Stomach (tissue), 8 donors: ENCODE measurements at regions not wholly inside any gene's neighbourhood (a gene's known extent, or its start where the extent isn't known, plus 50 kb on each side); places are given as distances from the start of the nearest gene placed in this dataset.

Experiments
- DNase-seq, 2 donors: peaks; one replicate each; pipeline versions ENCODE4 v3.0.0 to v3.0.0-alpha.2; 2013 to 2019
- H3K27ac ChIP-seq, 5 donors: fragments of 200-600 bp in 4 of 5; sonication (generic) in 4 of 5; one replicate each; pipeline ENCODE4 v1.5.1; 2013 to 2019; ENCODE audit warnings: mild to moderate bottlenecking in 1 of 5, moderate library complexity in 1 of 5
- H3K27me3 ChIP-seq, 3 donors: fragments of 200-600 bp; sonication (generic); one replicate each; pipeline ENCODE4 v1.5.1; 2017 to 2019; ENCODE audit warnings: mixed run types in 1 of 3
- H3K36me3 ChIP-seq, 4 donors: fragments of 200-600 bp; sonication (generic); 1 replicate in 3 of 4; 2 replicates in 1 of 4; pipeline ENCODE4 v1.5.1; 2016 to 2019
- H3K4me1 ChIP-seq, 4 donors: fragments of 200-600 bp; sonication (generic); one replicate each; pipeline ENCODE4 v1.5.1; 2016 to 2019
- H3K4me3 ChIP-seq, 4 donors: fragments of 200-600 bp; sonication (generic) in 3 of 4; one replicate each; pipeline ENCODE4 v1.5.1; 2016 to 2019; ENCODE audit warnings: mild to moderate bottlenecking in 1 of 4
- H3K9me3 ChIP-seq, 4 donors: fragments of 200-600 bp; sonication (generic); one replicate each; pipeline ENCODE4 v1.5.1; 2016 to 2019
- EP300 ChIP-seq: sonication (generic); formaldehyde crosslinking; IDR thresholded peaks from one replicate; pipeline ENCODE4 v1.6.1; 2017; ENCODE audit warnings: antibody characterized with exemption
- POLR2A ChIP-seq, 4 donors: fragments of 450-650 bp; IDR thresholded peaks; one replicate each; pipeline ENCODE4 v1.6.1; 2016; ENCODE audit warnings: antibody characterized with exemption in 4 of 4, control low read depth in 2 of 4, mild to moderate bottlenecking in 1 of 4, moderate library complexity in 1 of 4
- POLR2AphosphoS5 ChIP-seq, 3 donors: sonication (generic); formaldehyde crosslinking; IDR thresholded peaks; one replicate each; pipeline ENCODE4 v1.6.1; 2016; ENCODE audit warnings: antibody characterized with exemption in 3 of 3
- WGBS, 5 donors: extraction: QIAGEN DNeasy Blood & Tissue Kit in 3 of 5; methylation state at CpG; one replicate each; pipeline versions ENCODE4 v1.1.5 to v1.1.7; 2013 to 2018; 5-methylcytosine and 5-hydroxymethylcytosine counted together
- intact Hi-C: fragments of 100-400 bp; cut with DNase I; formaldehyde crosslinking; loops from one replicate; pipeline ENCODE4 v1.15.1; 2023; ENCODE audit warnings: low total_unique reads
- TF ChIP-seq, protein P1 (sequence below), 7 experiments: fragments of 450-650 bp in 4 of 7; fragments of 200-600 bp in 3 of 7; sonication (generic) in 3 of 7; IDR thresholded peaks; one replicate each; pipeline ENCODE4 v1.5.1; 2016 to 2019; ENCODE audit warnings: antibody characterized with exemption in 7 of 7, control low read depth in 2 of 7, mild to moderate bottlenecking in 1 of 7
- donor health status: healthy with polysubstance abuse.
- donor health status: Bipolar disorder and iron deficiency.
- donor health status: healthy.

DNA sequence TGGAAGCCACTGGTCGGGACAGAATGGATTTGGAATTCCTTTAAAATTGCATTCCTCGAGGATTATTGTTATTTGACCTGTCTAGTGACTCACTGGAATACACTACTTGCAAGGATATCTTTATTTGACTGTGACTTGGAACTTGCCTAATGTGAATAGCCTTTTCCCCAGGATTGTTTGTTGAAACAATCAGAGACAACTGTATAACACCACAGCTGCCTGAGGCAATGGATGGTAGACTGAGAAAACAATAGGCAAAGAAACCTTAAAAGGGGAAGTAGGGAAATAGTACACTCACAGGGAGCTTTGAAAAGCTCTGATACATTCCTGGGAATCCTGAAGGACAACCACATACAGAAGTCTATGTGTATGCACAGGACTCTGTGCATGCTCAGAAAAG, 465.3 kb downstream of the BMP2 start:
- H3K4me3 ChIP-seq = no peak overlapping the region
- 58 to 74% (median 73%) methylated on average over 2 of the region's 2 CpGs for WGBS, 5 donors
- no peaks in the 10 kb centered on the region for H3K4me1 ChIP-seq
- DNase-seq = no peak
- TF ChIP-seq POLR2A (IDR thresholded peaks at IDR 0.05) = no peak
- TF ChIP-seq EP300 = no peak
- TF ChIP-seq, protein P1, sequence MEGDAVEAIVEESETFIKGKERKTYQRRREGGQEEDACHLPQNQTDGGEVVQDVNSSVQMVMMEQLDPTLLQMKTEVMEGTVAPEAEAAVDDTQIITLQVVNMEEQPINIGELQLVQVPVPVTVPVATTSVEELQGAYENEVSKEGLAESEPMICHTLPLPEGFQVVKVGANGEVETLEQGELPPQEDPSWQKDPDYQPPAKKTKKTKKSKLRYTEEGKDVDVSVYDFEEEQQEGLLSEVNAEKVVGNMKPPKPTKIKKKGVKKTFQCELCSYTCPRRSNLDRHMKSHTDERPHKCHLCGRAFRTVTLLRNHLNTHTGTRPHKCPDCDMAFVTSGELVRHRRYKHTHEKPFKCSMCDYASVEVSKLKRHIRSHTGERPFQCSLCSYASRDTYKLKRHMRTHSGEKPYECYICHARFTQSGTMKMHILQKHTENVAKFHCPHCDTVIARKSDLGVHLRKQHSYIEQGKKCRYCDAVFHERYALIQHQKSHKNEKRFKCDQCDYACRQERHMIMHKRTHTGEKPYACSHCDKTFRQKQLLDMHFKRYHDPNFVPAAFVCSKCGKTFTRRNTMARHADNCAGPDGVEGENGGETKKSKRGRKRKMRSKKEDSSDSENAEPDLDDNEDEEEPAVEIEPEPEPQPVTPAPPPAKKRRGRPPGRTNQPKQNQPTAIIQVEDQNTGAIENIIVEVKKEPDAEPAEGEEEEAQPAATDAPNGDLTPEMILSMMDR (IDR thresholded peaks at IDR 0.05) = no peak
- TF ChIP-seq POLR2AphosphoS5 (IDR thresholded peaks at IDR 0.05) = no peak
- peaks cover 0 to 15% (median 10%) of the 10 kb centered on the region in 4 donors for H3K9me3 ChIP-seq
- intact Hi-C loops = no loop called here
- H3K36me3 ChIP-seq = no peaks in the 10 kb centered on the region
- H3K27me3 ChIP-seq = no peaks in the 10 kb centered on the region
- H3K27ac ChIP-seq = no peak overlapping the region

DNA sequence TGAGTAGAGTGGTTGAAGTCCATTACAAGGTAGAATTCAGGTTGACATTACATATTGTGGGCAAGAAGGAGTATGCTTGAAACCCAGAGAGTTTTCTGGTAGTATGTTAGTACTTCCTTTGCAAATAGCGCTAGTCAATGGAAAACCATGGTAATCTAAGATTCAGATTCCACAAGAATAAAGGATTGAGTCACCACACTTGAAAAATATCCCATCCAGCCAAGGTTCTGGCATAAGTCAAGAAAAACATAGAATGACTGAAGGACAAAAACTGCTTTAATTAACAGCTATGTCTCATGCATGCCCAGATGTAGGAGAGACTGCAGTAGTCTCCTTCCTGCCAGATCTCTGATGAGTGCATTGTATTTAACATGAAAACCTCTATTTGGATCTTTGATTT, 469.8 kb downstream of the BMP2 start:
- no peaks in the 10 kb centered on the region for H3K27me3 ChIP-seq
- H3K9me3 ChIP-seq = peaks cover 0 to 8% (median 8%) of the 10 kb centered on the region in 4 donors
- no peaks in the 10 kb centered on the region for H3K4me1 ChIP-seq
- DNase-seq = no peak
- TF ChIP-seq POLR2AphosphoS5 (IDR thresholded peaks at IDR 0.05) = no peak
- TF ChIP-seq, protein P1 (IDR thresholded peaks at IDR 0.05) = no peak
- no peak for TF ChIP-seq EP300
- TF ChIP-seq POLR2A (IDR thresholded peaks at IDR 0.05) = no peak
- WGBS, 5 donors = 78 to 90% (median 85%) methylated on average over 1 of the region's 1 CpG
- no peak overlapping the region for H3K27ac ChIP-seq
- no peak overlapping the region for H3K4me3 ChIP-seq
- intact Hi-C loops = no loop called here
- H3K36me3 ChIP-seq = no peaks in the 10 kb centered on the region

DNA sequence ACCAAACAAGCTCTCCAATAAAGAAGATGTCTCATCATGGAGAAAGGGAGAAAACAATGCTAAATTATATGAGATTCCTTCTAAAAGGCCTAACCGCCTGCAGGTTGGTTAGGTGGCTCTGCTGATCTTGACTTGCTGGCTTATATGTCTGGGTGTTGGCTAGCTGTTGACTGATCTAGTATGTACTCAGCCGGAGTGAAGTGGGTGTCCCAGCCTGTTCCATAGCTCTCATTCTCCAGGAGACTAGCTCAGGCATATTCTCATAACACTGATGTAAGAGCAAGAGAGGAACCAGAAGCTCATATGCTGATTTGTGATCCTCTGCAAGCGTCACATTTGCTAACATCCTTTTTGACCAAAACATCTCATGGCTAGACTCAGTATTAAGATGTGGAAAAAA, 473.0 kb downstream of the BMP2 start:
- Histone ChIP-seq H3K4me1 (no peaks in the 10 kb centered on the region), H3K36me3 (no peaks in the 10 kb centered on the region), H3K27me3 (no peaks in the 10 kb centered on the region), H3K27ac (no peak overlapping the region), H3K9me3 (no peaks in the 10 kb centered on the region), H3K4me3 (no peak overlapping the region)
- no peak for DNase-seq
- TF ChIP-seq POLR2A (IDR thresholded peaks at IDR 0.05) = no peak
- WGBS, 5 donors = 85 to 95% (median 90%) methylated on average over 3 of the region's 3 CpGs
- intact Hi-C loops = no loop called here

DNA sequence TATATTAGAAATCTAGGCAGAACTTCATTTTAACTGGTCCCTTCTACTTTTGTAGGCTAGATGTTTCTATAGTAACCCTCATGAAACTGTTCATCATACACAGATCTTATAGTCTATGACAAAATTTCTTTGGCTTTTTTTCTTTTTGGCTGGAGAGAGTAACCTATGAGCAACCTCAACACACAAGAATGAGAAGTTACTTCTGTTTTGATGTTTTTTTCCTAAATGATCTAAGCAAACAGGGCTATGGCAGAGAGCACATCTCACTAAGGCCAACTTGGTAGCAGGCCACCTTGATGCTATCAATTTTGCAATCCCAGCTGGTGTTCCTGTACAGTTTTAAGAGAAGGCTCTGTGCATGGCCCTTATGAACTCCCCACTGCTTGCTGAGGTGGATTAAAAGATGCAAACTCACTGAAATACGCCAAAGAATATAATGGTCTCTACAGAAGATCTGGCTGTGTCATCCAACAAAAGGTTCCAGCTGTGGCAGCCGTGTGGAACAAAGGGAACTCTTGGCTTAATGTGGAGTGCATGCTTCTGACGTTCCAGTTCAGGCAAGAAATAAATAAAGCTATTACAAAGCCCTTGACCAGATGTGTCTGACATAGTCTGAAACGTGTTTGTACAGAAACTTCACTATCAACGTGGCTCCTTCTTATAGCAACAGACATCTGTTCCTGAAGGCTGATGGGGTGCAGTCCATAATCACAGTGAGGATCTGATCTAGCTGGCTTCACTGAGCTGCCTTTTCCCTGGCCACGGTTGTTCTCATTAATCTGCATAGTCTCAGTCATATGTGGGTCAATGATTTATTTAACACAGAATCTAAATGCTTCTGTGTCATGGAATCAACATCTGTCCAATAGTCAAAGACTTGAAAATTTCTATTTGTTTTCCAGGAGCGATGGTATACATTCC, 481.1 kb downstream of the BMP2 start:
- H3K36me3 ChIP-seq = no peaks in the 10 kb centered on the region
- H3K27ac ChIP-seq = no peak overlapping the region
- TF ChIP-seq EP300 = no peak
- intact Hi-C loops = no loop called here
- no peaks in the 10 kb centered on the region for H3K4me1 ChIP-seq
- H3K4me3 ChIP-seq = no peak overlapping the region
- WGBS, 5 donors = 34 to 54% (median 42%) methylated on average over 7 of the region's 7 CpGs
- no peaks in the 10 kb centered on the region for H3K27me3 ChIP-seq
- peak in 1 of 2 donors; percentile 57 for DNase-seq
- H3K9me3 ChIP-seq = no peaks in the 10 kb centered on the region

DNA sequence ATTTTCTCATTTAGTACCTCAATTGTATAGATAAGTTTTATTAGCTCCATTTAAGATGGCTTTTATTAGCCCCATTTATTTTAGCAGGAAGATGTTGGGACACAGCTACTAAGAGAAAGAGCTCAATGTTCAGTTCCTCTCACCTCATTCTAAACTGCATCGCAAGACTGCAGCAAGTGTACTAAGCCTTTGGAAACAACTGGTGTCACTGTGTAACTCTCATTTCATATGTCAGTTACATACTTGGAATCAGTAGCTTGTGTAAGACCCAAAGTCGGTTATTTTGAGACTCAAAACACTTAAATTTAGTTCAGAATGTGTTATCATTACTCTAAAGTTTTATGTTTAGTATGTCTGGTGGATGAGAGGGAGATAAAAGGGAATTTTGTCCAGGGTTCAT, 482.9 kb downstream of the BMP2 start:
- WGBS, 5 donors = 74 to 84% (median 83%) methylated on average over 2 of the region's 2 CpGs
- Histone ChIP-seq H3K36me3 (no peaks in the 10 kb centered on the region), H3K27ac (no peak overlapping the region), H3K9me3 (no peaks in the 10 kb centered on the region), H3K4me3 (no peak overlapping the region), H3K27me3 (no peaks in the 10 kb centered on the region), H3K4me1 (no peaks in the 10 kb centered on the region)
- no peak for DNase-seq
- TF ChIP-seq POLR2A (IDR thresholded peaks at IDR 0.05) = no peak
- TF ChIP-seq, protein P1 (IDR thresholded peaks at IDR 0.05) = no peak
- TF ChIP-seq EP300 = no peak
- no peak for TF ChIP-seq POLR2AphosphoS5 (IDR thresholded peaks at IDR 0.05)
- intact Hi-C loops = no loop called here
